Liver (tissue), 8 donors: ENCODE measurements at regions not wholly inside any gene's neighbourhood (a gene's known extent, or its start where the extent isn't known, plus 50 kb on each side); places are given as distances from the start of the nearest gene placed in this dataset.

Experiments used
- DNase-seq: peaks from one replicate; pipeline ENCODE4 v3.0.0-alpha.2; 2017; ENCODE audit warnings: low spot score
- H3K27ac ChIP-seq, 2 donors: one replicate each; pipeline ENCODE4 v1.7.0; 2013; ENCODE audit warnings: inconsistent platforms in 2 of 2, low read length in 2 of 2, control low read depth in 1 of 2, low read depth in 1 of 2, mild to moderate bottlenecking in 1 of 2
- H3K27me3 ChIP-seq, 4 donors: one replicate each; pipeline versions ENCODE4 v1.6.1 to v1.7.0; 2013; ENCODE audit warnings: low read length in 3 of 4, inconsistent platforms in 1 of 4, mild to moderate bottlenecking in 1 of 4, moderate library complexity in 1 of 4; ENCODE audit not compliant: control insufficient read depth in 4 of 4, insufficient read depth in 4 of 4
- H3K36me3 ChIP-seq, 4 donors: one replicate each; pipeline versions ENCODE4 v1.6.1 to v1.7.0; 2013; ENCODE audit warnings: low read length in 3 of 4, mild to moderate bottlenecking in 3 of 4, low read depth in 1 of 4, moderate library complexity in 1 of 4; ENCODE audit not compliant: control insufficient read depth in 4 of 4, insufficient read depth in 3 of 4
- H3K4me1 ChIP-seq, 4 donors: one replicate each; pipeline versions ENCODE4 v1.6.1 to v1.7.0; 2013; ENCODE audit warnings: low read length in 3 of 4, mild to moderate bottlenecking in 3 of 4, moderate library complexity in 1 of 4; ENCODE audit not compliant: control insufficient read depth in 4 of 4, insufficient read depth in 4 of 4
- H3K4me3 ChIP-seq, 3 donors: one replicate each; pipeline versions ENCODE4 v1.6.1 to v1.7.0; 2013; ENCODE audit warnings: low read length in 3 of 3, control low read depth in 1 of 3, low read depth in 1 of 3, mild to moderate bottlenecking in 1 of 3
- H3K9ac ChIP-seq, 2 donors: one replicate each; pipeline ENCODE4 v1.7.0; 2013; ENCODE audit warnings: low read length in 2 of 2, mild to moderate bottlenecking in 2 of 2, moderate library complexity in 2 of 2, control low read depth in 1 of 2, low read depth in 1 of 2
- H3K9me3 ChIP-seq, 4 donors: one replicate each; pipeline versions ENCODE4 v1.6.1 to v1.7.0; 2013; ENCODE audit warnings: low read length in 3 of 4; ENCODE audit not compliant: control insufficient read depth in 4 of 4
- CTCF ChIP-seq: fragments of 150-350 bp; IDR thresholded peaks from 2 replicates; pipeline ENCODE4 v1.5.1; 2017; ENCODE audit warnings: improper control_type of control experiment, low read depth, low read length; ENCODE audit not compliant: missing input control
- EGR1 ChIP-seq, 2 donors: IDR thresholded peaks; 2 replicates each; pipeline ENCODE4 v1.6.1; 2016 to 2018; ENCODE audit warnings: antibody characterized with exemption in 2 of 2, low read depth in 2 of 2
- FOXA1 ChIP-seq: IDR thresholded peaks from 2 replicates; pipeline ENCODE4 v1.6.1; 2016; ENCODE audit warnings: antibody characterized with exemption
- FOXA2 ChIP-seq: IDR thresholded peaks from 2 replicates; pipeline ENCODE4 v1.6.1; 2016; ENCODE audit warnings: antibody characterized with exemption
- GABPA ChIP-seq, 2 donors: IDR thresholded peaks in 1 of 2; conservative IDR thresholded peaks in 1 of 2; 2 replicates each; pipeline ENCODE4 v1.6.1; 2016; ENCODE audit warnings: antibody characterized with exemption in 2 of 2, mild to moderate bottlenecking in 1 of 2, moderate library complexity in 1 of 2
- HNF4A ChIP-seq, 2 donors: conservative IDR thresholded peaks; 2 replicates each; pipeline ENCODE4 v1.6.1; 2016; ENCODE audit warnings: antibody characterized with exemption in 2 of 2, mild to moderate bottlenecking in 2 of 2
- HNF4G ChIP-seq: IDR thresholded peaks from 2 replicates; pipeline ENCODE4 v1.6.1; 2016; ENCODE audit warnings: antibody characterized with exemption
- JUND ChIP-seq, 2 donors: IDR thresholded peaks; 2 replicates each; pipeline ENCODE4 v1.6.1; 2016; ENCODE audit warnings: antibody characterized with exemption in 2 of 2
- NR2F2 ChIP-seq: IDR thresholded peaks from 2 replicates; pipeline ENCODE4 v1.6.1; 2016; ENCODE audit warnings: antibody characterized with exemption
- RAD21 ChIP-seq, 2 donors: IDR thresholded peaks; 2 replicates each; pipeline ENCODE4 v1.6.1; 2016; ENCODE audit warnings: antibody characterized with exemption in 2 of 2, mild to moderate bottlenecking in 2 of 2
- RXRA ChIP-seq, 2 donors: IDR thresholded peaks; 2 replicates each; pipeline ENCODE4 v1.6.1; 2017 to 2018; ENCODE audit warnings: antibody characterized with exemption in 2 of 2, mild to moderate bottlenecking in 1 of 2
- YY1 ChIP-seq: IDR thresholded peaks from 2 replicates; pipeline ENCODE4 v1.6.1; 2016; ENCODE audit warnings: antibody characterized with exemption, mild to moderate bottlenecking
- ZBTB33 ChIP-seq: IDR thresholded peaks from 2 replicates; pipeline ENCODE4 v1.6.1; 2016; ENCODE audit warnings: antibody characterized with exemption
- WGBS: extraction: QIAGEN DNeasy Blood & Tissue Kit; methylation state at CpG from one replicate; pipeline ENCODE4 v1.1.7; 2013; 5-methylcytosine and 5-hydroxymethylcytosine counted together
- TF ChIP-seq, protein P1 (sequence below): IDR thresholded peaks from 2 replicates; pipeline ENCODE4 v1.6.1; 2016; ENCODE audit warnings: antibody characterized with exemption, mild to moderate bottlenecking
- TF ChIP-seq, protein P2 (sequence below): IDR thresholded peaks from 2 replicates; pipeline ENCODE4 v1.6.1; 2016; ENCODE audit warnings: antibody characterized with exemption
- TF ChIP-seq, protein P3 (sequence below): IDR thresholded peaks from 2 replicates; pipeline ENCODE4 v1.6.1; 2016; ENCODE audit warnings: antibody characterized with exemption
- donor health status: healthy.
- donor health status: healthy.
- donor health status: healthy.
- donor health status: healthy.
- donor health status: healthy.

GRCh38 chr4:106424426-106424825, 55.8 kb upstream of the GIMD1 start:
- Histone ChIP-seq H3K9ac (no peak overlapping the region), H3K27me3 (peaks cover 0 to 2% (median 0%) of the 10 kb centered on the region in 4 donors), H3K27ac (no peak overlapping the region), H3K4me3 (no peak overlapping the region), H3K4me1 (no peaks in the 10 kb centered on the region), H3K9me3 (no peaks in the 10 kb centered on the region), H3K36me3 (no peaks in the 10 kb centered on the region)
- 82% methylated on average over 3 of the region's 3 CpGs for WGBS
- TF ChIP-seq, protein P1, sequence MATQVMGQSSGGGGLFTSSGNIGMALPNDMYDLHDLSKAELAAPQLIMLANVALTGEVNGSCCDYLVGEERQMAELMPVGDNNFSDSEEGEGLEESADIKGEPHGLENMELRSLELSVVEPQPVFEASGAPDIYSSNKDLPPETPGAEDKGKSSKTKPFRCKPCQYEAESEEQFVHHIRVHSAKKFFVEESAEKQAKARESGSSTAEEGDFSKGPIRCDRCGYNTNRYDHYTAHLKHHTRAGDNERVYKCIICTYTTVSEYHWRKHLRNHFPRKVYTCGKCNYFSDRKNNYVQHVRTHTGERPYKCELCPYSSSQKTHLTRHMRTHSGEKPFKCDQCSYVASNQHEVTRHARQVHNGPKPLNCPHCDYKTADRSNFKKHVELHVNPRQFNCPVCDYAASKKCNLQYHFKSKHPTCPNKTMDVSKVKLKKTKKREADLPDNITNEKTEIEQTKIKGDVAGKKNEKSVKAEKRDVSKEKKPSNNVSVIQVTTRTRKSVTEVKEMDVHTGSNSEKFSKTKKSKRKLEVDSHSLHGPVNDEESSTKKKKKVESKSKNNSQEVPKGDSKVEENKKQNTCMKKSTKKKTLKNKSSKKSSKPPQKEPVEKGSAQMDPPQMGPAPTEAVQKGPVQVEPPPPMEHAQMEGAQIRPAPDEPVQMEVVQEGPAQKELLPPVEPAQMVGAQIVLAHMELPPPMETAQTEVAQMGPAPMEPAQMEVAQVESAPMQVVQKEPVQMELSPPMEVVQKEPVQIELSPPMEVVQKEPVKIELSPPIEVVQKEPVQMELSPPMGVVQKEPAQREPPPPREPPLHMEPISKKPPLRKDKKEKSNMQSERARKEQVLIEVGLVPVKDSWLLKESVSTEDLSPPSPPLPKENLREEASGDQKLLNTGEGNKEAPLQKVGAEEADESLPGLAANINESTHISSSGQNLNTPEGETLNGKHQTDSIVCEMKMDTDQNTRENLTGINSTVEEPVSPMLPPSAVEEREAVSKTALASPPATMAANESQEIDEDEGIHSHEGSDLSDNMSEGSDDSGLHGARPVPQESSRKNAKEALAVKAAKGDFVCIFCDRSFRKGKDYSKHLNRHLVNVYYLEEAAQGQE = no peak
- TF ChIP-seq HNF4A (conservative IDR thresholded peaks at IDR 0.05) = no peak
- no peak for TF ChIP-seq JUND (IDR thresholded peaks at IDR 0.05)
- no peak for TF ChIP-seq EGR1 (IDR thresholded peaks at IDR 0.05; ENCODE audit: low read depth in 2 of 2)
- TF ChIP-seq GABPA (IDR thresholded peaks at IDR 0.05 in 1 of 2, conservative IDR thresholded peaks at IDR 0.05 in 1 of 2) = no peak
- no peak for TF ChIP-seq FOXA1
- TF ChIP-seq RAD21 (IDR thresholded peaks at IDR 0.05) = no peak
- no peak for TF ChIP-seq NR2F2
- TF ChIP-seq CTCF = no peak
- TF ChIP-seq RXRA (IDR thresholded peaks at IDR 0.05) = no peak
- TF ChIP-seq, protein P2, sequence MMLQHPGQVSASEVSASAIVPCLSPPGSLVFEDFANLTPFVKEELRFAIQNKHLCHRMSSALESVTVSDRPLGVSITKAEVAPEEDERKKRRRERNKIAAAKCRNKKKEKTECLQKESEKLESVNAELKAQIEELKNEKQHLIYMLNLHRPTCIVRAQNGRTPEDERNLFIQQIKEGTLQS = no peak
- TF ChIP-seq YY1 = no peak
- no peak for TF ChIP-seq ZBTB33
- no peak for TF ChIP-seq FOXA2
- DNase-seq = no peak

DNA sequence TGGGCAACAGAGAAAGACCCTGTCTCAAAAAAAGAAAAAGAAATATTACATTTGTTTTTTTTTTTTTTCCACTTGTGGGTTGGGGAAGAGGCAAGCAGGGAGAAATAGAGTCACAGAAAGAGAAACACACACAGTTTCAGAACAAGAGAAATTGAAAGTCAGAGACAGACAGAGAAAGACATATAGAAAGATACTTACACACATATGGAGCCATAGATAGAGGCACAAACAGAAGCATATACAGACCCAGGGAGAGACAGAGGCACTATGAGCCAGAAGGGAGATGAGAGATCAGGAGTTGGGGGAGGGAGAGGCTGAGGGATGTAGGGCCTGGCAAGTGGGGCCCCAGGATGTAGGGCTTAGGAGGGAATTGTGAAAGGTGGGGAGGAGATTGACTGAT, 55.2 kb upstream of the GIMD1 start:
- DNase-seq = no peak
- no peaks in the 10 kb centered on the region for H3K4me1 ChIP-seq
- H3K36me3 ChIP-seq = no peaks in the 10 kb centered on the region
- H3K27me3 ChIP-seq = peaks cover 0 to 2% (median 0%) of the 10 kb centered on the region in 4 donors
- H3K9me3 ChIP-seq = no peaks in the 10 kb centered on the region
- H3K9ac ChIP-seq = no peak overlapping the region
- H3K4me3 ChIP-seq = no peak overlapping the region
- no peak overlapping the region for H3K27ac ChIP-seq
- TF ChIP-seq, protein P1 = no peak
- TF ChIP-seq, protein P3, sequence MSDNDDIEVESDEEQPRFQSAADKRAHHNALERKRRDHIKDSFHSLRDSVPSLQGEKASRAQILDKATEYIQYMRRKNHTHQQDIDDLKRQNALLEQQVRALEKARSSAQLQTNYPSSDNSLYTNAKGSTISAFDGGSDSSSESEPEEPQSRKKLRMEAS = no peak
- TF ChIP-seq HNF4A (conservative IDR thresholded peaks at IDR 0.05) (no peak), HNF4G (no peak), FOXA1 (no peak), ZBTB33 (no peak), RXRA (IDR thresholded peaks at IDR 0.05) (no peak), NR2F2 (no peak), CTCF (no peak)
